Mammary epithelial cell (primary cell): ENCODE measurements at regions not wholly inside any gene's neighbourhood (a gene's known extent, or its start where the extent isn't known, plus 50 kb on each side); places are given as distances from the start of the nearest gene placed in this dataset.

ENCODE experiments used
- EZH2 ChIP-seq: IDR thresholded peaks from 2 replicates; pipeline ENCODE4 v1.6.1; 2012; ENCODE audit warnings: low read length, inconsistent platforms, borderline replicate concordance
- TF ChIP-seq, protein P1 (sequence below), 2 donors: IDR thresholded peaks in 1 of 2; conservative IDR thresholded peaks in 1 of 2; 2 replicates each; pipeline ENCODE4 v1.5.1; 2011 to 2012; ENCODE audit warnings: inconsistent platforms in 2 of 2, low read length in 2 of 2, mild to moderate bottlenecking in 2 of 2, control low read depth in 1 of 2, low read depth in 1 of 2; ENCODE audit not compliant: insufficient read depth in 1 of 2; ENCODE audit errors: extremely low read depth in 1 of 2

DNA sequence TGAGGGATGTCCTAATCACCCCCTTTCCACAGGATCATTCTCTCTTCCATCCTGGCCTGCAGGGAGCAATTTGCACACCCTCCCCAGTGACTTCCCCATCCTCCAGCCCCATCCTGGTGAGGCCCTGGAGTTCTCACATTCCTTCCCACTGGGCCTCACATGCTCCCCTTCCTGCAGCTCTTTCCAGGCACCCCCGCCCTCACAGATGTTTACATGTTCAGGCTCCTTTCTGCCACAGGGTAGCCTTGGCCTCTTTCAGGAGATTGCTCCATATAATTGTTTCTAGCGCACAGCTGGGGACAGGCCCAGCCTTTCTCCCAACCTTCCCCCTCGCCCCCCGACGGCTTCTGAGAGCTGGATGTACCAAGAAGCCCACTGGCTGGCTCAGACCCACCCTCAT is 288.4 kb upstream of the TRIB2 start:
- TF ChIP-seq, protein P1, sequence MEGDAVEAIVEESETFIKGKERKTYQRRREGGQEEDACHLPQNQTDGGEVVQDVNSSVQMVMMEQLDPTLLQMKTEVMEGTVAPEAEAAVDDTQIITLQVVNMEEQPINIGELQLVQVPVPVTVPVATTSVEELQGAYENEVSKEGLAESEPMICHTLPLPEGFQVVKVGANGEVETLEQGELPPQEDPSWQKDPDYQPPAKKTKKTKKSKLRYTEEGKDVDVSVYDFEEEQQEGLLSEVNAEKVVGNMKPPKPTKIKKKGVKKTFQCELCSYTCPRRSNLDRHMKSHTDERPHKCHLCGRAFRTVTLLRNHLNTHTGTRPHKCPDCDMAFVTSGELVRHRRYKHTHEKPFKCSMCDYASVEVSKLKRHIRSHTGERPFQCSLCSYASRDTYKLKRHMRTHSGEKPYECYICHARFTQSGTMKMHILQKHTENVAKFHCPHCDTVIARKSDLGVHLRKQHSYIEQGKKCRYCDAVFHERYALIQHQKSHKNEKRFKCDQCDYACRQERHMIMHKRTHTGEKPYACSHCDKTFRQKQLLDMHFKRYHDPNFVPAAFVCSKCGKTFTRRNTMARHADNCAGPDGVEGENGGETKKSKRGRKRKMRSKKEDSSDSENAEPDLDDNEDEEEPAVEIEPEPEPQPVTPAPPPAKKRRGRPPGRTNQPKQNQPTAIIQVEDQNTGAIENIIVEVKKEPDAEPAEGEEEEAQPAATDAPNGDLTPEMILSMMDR (conservative IDR thresholded peaks at IDR 0.05 in 1 of 2, IDR thresholded peaks at IDR 0.05 in 1 of 2; ENCODE audit: extremely low read depth in 1 of 2, insufficient read depth in 1 of 2, low read depth in 1 of 2, low read length in 2 of 2): no peak
- no peak for TF ChIP-seq EZH2
